Activated T-helper 1 cell treated with Interleukin-2 at 50 U/mL for 16 hours (primary cell): ENCODE measurements at regions not wholly inside any gene's neighbourhood (a gene's known extent, or its start where the extent isn't known, plus 50 kb on each side); places are given as distances from the start of the nearest gene placed in this dataset.

Source experiments
- DNase-seq: peaks from one replicate; pipeline ENCODE4 v3.0.0-alpha.2; 2020; ENCODE audit warnings: low read depth

DNA sequence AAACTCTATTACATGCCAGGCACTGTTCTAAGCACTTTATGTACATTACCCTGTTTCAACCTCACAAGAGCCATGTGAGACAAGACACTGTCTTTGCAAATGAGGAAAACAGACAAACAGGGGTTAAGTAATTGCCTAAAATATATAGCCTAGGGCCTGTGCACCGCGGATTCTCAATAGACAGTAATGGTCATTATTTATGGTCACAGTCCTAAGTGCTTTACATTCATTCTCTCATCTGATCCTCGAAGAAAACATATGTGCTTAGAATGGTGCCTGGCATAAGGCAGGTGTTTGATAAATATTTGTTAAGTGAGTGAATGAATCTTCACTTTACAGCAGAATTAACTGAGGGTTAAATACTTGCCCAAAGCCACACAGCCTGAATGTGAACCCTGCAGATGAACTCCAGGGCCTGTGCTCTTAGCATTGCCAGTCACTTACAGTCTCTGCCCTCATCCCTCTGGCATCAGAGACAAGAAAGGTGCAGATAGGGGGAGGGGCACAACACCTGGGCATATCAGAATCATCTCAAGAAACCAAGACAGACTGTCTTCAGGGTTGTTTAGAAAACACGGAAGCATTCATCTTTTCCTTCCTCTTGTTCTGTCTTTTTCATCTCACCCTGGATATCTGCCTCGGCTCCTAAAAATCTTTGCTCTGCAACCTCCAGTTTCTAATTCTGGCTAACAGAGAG is 92.8 kb upstream of the SASH1 start:
- no peak for DNase-seq

GRCh38 chr6:148250975-148251685 is 91.5 kb upstream of the SASH1 start:
- no peak for DNase-seq

GRCh38 chr6:148251891-148252290 is 90.7 kb upstream of the SASH1 start:
- no peak for DNase-seq

GRCh38 chr6:148257810-148258209 is 84.8 kb upstream of the SASH1 start:
- no peak for DNase-seq

DNA sequence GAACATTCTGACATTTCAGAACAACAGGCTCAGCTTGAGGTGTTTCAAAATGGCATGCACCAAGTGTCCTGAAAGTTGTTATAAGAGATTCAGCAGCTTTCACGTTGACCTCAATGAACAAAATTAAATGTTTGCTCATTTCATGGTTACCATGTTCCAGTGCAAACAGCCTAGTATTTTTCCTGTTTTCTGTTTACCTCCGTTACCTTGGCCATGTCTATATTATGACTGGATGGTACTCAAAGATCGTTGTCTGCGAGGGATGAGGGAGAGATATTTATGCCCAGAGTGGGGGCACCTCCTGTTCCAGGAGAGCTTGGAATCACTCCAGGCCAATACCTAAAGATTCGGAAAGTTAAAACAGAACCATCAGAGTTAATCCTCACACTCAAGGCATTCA is 83.8 kb upstream of the SASH1 start:
- DNase-seq: no peak

DNA sequence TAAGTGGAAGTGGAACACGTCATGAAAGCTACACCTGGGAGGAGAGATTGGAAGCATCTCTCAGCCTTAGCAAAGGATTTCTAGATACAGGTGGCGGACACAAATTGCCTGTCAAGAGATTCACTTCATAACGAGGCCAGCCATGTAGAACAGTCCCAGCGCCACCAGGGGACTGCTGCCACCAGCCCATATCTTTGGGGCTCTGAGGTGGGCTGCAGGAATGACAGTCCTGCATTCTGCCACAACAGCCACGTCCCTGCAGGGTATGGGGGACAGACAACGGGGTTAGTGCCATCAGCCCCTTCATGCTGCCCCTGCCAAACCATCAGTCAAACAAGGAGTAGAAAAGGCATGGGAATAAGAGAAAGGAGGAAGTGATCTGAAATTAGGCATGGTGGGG is 81.2 kb upstream of the SASH1 start:
- DNase-seq: no peak

DNA sequence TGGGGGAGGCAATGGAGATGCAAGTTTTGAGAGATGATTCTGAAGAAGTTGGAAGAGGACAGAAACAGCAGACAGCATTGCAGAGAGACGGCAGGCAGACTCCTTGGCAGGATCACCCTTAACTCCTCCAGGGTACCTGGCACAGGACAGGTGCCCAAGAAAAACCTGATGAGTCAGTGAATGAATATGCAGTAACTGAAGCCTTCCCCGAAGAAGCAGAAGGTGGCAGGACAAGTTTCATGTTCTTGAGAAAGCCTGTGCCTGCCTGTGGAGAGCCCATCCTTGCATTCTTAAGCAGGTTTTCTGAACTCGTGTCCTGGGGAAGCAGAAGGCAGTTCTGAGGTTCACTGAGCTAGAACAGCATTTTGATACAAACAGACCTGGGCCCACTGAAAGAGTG is 79.6 kb upstream of the SASH1 start:
- DNase-seq: no peak

GRCh38 chr6:148263961-148264360 is 78.7 kb upstream of the SASH1 start:
- DNase-seq: no peak

GRCh38 chr6:148265054-148265453 is 77.6 kb upstream of the SASH1 start:
- DNase-seq: no peak

DNA sequence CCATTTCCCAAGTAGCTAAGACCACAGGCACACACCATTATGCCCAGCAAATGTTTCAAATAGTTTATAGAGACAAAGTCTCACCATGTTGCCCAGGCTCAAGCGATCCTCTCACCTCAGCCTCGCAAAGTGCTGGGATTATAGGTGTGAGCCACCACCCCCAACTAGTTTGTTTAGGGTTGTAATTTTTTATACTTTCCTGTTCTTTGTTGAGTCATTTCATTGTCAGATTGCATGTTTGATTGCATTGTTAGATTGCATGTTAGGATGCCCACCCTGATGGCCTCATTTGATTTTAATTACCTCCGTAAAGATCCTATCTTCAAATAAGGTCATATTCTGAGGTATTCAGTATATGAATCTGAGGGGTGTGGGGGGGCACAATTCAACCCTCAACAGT is 73.3 kb upstream of the SASH1 start:
- DNase-seq: no peak

- DNase-seq: no peak
Observed at GRCh38 chr6:148271711-148272439, 70.8 kb upstream of the SASH1 start.

DNA sequence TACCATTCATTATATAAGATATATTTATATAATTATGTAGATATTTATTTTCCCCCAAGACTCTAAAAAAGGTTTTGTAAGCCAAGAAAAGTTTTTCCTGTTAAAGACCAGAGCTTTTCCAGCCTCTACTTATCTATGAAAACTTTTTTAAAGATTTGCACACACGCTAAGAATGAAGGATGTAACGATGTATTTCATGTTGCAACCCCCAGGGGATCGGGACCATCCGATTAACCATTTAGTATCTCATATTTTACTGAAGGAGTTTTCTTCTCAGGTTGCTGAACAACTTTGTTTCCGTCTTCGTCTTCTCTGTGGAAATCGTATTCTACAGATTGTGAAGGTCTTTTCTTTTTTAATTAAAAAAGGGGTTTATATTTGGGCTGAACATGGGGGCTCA is 70.0 kb upstream of the SASH1 start:
- DNase-seq: no peak

- DNase-seq: no peak
Observed at GRCh38 chr6:148273962-148274752, 68.5 kb upstream of the SASH1 start.

DNA sequence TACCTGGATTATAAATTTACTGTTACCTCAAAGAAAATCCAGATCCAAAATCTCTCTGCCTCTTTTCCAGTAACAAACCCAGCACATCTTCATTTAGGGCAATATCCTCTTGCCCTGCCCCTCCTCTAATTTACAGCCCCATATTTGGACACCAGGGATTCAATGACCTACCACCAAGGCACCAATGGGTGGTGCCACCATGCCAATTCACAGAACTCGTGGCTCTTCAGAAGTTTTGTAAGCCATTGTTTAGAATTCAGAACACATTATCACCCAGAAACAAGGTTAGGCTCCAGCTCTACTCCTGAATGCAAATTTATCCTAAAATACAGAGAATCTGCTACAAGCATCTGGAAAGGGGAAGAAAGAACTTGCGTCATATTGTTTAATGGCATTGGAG is 67.8 kb upstream of the SASH1 start:
- DNase-seq: no peak

GRCh38 chr6:148285205-148285604 is 57.4 kb upstream of the SASH1 start:
- no peak for DNase-seq

- DNase-seq: no peak
Observed at GRCh38 chr6:148286563-148286962, 56.1 kb upstream of the SASH1 start.

- DNase-seq: no peak
Observed at GRCh38 chr6:148287623-148288333, 54.9 kb upstream of the SASH1 start.

DNA sequence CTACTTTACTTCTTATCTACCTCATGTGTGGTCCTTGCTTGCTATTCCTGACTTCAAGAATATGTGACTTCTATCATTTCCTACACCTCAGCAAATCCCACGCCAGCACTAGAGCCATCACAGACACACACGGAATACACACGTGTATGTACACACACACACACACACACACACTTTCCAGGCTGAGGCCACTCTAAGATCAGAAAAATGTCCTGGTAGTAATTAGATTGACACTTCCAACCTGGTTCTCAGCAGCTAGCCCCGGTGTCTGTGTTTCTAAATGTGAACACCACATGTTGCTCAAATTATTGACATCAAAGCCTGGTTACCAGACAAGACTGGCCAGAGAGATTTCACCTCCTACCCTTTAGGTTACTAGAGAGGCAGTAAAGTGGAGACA is 54.1 kb upstream of the SASH1 start:
- DNase-seq: no peak

GRCh38 chr6:148289153-148289552 is 53.5 kb upstream of the SASH1 start:
- no peak for DNase-seq

DNA sequence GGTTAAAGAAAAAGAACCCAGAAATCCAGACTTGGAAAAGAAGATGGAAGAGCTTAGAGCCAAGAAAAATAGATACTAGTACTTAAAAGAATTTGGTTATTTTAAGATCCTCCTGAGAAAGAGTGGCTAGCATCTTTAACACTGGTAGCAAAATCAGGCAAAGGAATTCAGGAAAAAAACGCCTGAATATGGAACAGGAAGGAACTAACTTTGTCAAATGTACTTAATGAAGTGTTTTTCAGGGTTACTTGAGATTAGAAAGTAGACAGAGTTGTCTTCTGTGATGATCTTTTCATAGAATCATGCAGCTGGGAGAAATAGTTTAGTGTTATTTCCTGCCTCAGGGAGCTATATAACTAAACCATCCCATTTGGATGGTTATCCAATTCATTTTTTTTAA is 50.8 kb upstream of the SASH1 start:
- no peak for DNase-seq
